ENCODE measurements at regions not wholly inside any gene's neighbourhood (a gene's known extent, or its start where the extent isn't known, plus 50 kb on each side); places are given as distances from the start of the nearest gene placed in this dataset.

DNA sequence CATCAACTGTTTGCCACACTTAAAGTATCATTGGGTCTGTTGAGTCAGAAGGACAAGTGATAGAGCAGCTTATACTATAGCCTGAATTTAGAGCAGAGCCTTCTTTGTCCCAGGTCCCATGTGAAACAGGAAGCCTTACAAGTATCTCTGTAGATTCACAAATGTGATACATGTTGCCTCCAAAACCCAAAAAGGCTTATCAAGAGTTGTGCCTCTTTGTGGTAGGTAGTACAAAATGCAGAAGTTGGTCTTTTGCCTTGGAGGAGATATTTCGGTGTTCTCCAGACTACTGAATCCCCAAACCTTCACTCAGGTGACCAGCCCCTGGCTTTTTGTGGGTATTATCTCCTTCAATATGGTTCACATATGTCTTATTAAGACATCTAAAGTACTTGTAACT, 121.2 kb downstream of the GPCPD1 start:
- Histone ChIP-seq H2BK12ac (ENCODE audit: insufficient read length, low read depth, low read length) (no peak overlapping the region), H2BK15ac (ENCODE audit: low read depth, low read length) (no peak overlapping the region), H3K4ac (ENCODE audit: low read depth, low read length) (no peak overlapping the region), H3K23ac (ENCODE audit: insufficient read length, low read depth, low read length) (no peak overlapping the region), H2AK5ac (ENCODE audit: insufficient read length, low read length) (no peak overlapping the region), H3K18ac (ENCODE audit: insufficient read length, low read depth, low read length) (no peak overlapping the region), H3K79me1 (ENCODE audit: insufficient read depth, low read depth, low read length, poor library complexity, severe bottlenecking) (no peaks in the 10 kb centered on the region), H3K4me1 (ENCODE audit: insufficient read depth, low read length) (no peaks in the 10 kb centered on the region), H4K91ac (ENCODE audit: insufficient read length, low read depth, low read length) (no peak overlapping the region), H3T11ph (ENCODE audit: low read length) (no peak overlapping the region), H2AFZ (ENCODE audit: low read length) (no peak overlapping the region), H3K9me3 (ENCODE audit: control insufficient read depth, low read depth, low read length) (no peaks in the 10 kb centered on the region), H3K23me2 (ENCODE audit: insufficient read length, low read depth, low read length, poor library complexity, severe bottlenecking) (no peaks in the 10 kb centered on the region), H3K9ac (ENCODE audit: extremely low read depth, insufficient read length, low read length) (no peak overlapping the region), H4K5ac (ENCODE audit: insufficient read length, low read depth, low read length) (no peak overlapping the region), H3K79me2 (ENCODE audit: insufficient read depth, low read length) (no peaks in the 10 kb centered on the region), H4K8ac (replicated peaks; ENCODE audit: insufficient read length, low read depth, low read length) (no peak overlapping the region), H3K4me2 (ENCODE audit: insufficient read depth, insufficient read length, low read length) (no peak overlapping the region), H3K27ac (ENCODE audit: insufficient read length, low read depth, low read length) (no peak overlapping the region), H2BK120ac (ENCODE audit: low read depth, low read length, poor library complexity, severe bottlenecking) (no peak overlapping the region), H3K56ac (ENCODE audit: insufficient read length, low read depth, low read length) (no peak overlapping the region), H4K20me1 (ENCODE audit: control insufficient read depth, insufficient read depth, insufficient read length) (no peaks in the 10 kb centered on the region), H2BK5ac (ENCODE audit: insufficient read length, low read length) (no peak overlapping the region), H2BK20ac (ENCODE audit: low read depth, low read length, poor library complexity, severe bottlenecking) (no peak overlapping the region), H3K14ac (ENCODE audit: insufficient read depth, low read length) (no peak overlapping the region), H3K27me3 (ENCODE audit: insufficient read depth, low read length) (no peaks in the 10 kb centered on the region)
- no peaks in the 10 kb centered on the region for H3K36me3 Mint-ChIP-seq (ENCODE audit: insufficient read depth in 1 of 3, low read depth in 3 of 3)
- WGBS (ENCODE audit: extremely low coverage, insufficient read length, low lambda C conversion rate) = no CpG with 5 or more reads among the region's 1 CpG
- peaks cover 0 to 4% of the 10 kb centered on the region in 2 experiments; a peak in 2 of 4 replicates for H3K4me1 Mint-ChIP-seq
- H3K27ac Mint-ChIP-seq = no peak overlapping the region
- H3K4me3 Mint-ChIP-seq = no peak overlapping the region
- H3K27me3 Mint-ChIP-seq (ENCODE audit: low read depth) = peaks cover 14% of the 10 kb centered on the region
- no peak for DNase-seq
- H3K9me3 Mint-ChIP-seq = no peaks in the 10 kb centered on the region
- TF ChIP-seq, protein P1, sequence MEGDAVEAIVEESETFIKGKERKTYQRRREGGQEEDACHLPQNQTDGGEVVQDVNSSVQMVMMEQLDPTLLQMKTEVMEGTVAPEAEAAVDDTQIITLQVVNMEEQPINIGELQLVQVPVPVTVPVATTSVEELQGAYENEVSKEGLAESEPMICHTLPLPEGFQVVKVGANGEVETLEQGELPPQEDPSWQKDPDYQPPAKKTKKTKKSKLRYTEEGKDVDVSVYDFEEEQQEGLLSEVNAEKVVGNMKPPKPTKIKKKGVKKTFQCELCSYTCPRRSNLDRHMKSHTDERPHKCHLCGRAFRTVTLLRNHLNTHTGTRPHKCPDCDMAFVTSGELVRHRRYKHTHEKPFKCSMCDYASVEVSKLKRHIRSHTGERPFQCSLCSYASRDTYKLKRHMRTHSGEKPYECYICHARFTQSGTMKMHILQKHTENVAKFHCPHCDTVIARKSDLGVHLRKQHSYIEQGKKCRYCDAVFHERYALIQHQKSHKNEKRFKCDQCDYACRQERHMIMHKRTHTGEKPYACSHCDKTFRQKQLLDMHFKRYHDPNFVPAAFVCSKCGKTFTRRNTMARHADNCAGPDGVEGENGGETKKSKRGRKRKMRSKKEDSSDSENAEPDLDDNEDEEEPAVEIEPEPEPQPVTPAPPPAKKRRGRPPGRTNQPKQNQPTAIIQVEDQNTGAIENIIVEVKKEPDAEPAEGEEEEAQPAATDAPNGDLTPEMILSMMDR (conservative IDR thresholded peaks at IDR 0.05) = no peak

Measured in H9 (cell line).